Peyer's patch (tissue), 4 donors: ENCODE measurements at regions not wholly inside any gene's neighbourhood (a gene's known extent, or its start where the extent isn't known, plus 50 kb on each side); places are given as distances from the start of the nearest gene placed in this dataset.

Experiments
- DNase-seq, 3 donors: peaks; one replicate each; pipeline ENCODE4 v3.0.0-alpha.2; 2017 to 2019
- H3K27ac ChIP-seq, 4 donors: fragments of 200-600 bp; sonication (generic); one replicate each; pipeline ENCODE4 v1.5.1; 2016 to 2019
- H3K27me3 ChIP-seq, 2 donors: fragments of 200-600 bp; sonication (generic); one replicate each; pipeline ENCODE4 v1.5.1; 2019
- H3K36me3 ChIP-seq, 3 donors: fragments of 200-600 bp; sonication (generic); one replicate each; pipeline ENCODE4 v1.5.1; 2016 to 2019
- H3K4me1 ChIP-seq, 4 donors: fragments of 200-600 bp; sonication (generic); one replicate each; pipeline ENCODE4 v1.5.1; 2016 to 2019
- H3K4me3 ChIP-seq, 4 donors: fragments of 200-600 bp; sonication (generic); 1 replicate in 3 of 4; 2 replicates in 1 of 4; pipeline ENCODE4 v1.5.1; 2016 to 2019; ENCODE audit warnings: mild to moderate bottlenecking in 1 of 4
- H3K9me3 ChIP-seq, 4 donors: fragments of 200-600 bp; sonication (generic); one replicate each; pipeline ENCODE4 v1.5.1; 2016 to 2019; ENCODE audit warnings: mild to moderate bottlenecking in 1 of 4
- CTCF ChIP-seq, 6 experiments: fragments of 450-650 bp in 4 of 6; fragments of 200-600 bp in 2 of 6; sonication (generic) in 1 of 6; IDR thresholded peaks; one replicate each; pipeline ENCODE4 v1.5.1; 2017 to 2019; ENCODE audit warnings: antibody characterized with exemption in 6 of 6, mild to moderate bottlenecking in 3 of 6, moderate library complexity in 1 of 6
- POLR2A ChIP-seq, 2 donors: fragments of 450-650 bp; IDR thresholded peaks; one replicate each; pipeline ENCODE4 v1.5.1; 2017; ENCODE audit warnings: antibody characterized with exemption in 2 of 2, mild to moderate bottlenecking in 2 of 2, moderate library complexity in 2 of 2

GRCh38 chr2:4909346-4910009 is 782.7 kb upstream of the SOX11 start:
- H3K9me3 ChIP-seq = no peaks in the 10 kb centered on the region
- no peak overlapping the region for H3K27ac ChIP-seq
- no peaks in the 10 kb centered on the region for H3K27me3 ChIP-seq
- no peaks in the 10 kb centered on the region for H3K36me3 ChIP-seq
- H3K4me3 ChIP-seq = no peak overlapping the region
- no peaks in the 10 kb centered on the region for H3K4me1 ChIP-seq
- TF ChIP-seq POLR2A (IDR thresholded peaks at IDR 0.05) (no peak), CTCF (IDR thresholded peaks at IDR 0.05) (no peak)
- DNase-seq = no peak

GRCh38 chr2:4914036-4914435 is 778.1 kb upstream of the SOX11 start:
- Histone ChIP-seq H3K36me3 (no peaks in the 10 kb centered on the region), H3K9me3 (no peaks in the 10 kb centered on the region), H3K4me1 (no peaks in the 10 kb centered on the region), H3K27ac (no peak overlapping the region), H3K4me3 (no peak overlapping the region), H3K27me3 (no peaks in the 10 kb centered on the region)
- no peak for TF ChIP-seq CTCF (IDR thresholded peaks at IDR 0.05)
- no peak for TF ChIP-seq POLR2A (IDR thresholded peaks at IDR 0.05)
- DNase-seq = no peak

GRCh38 chr2:4914551-4914950 is 777.6 kb upstream of the SOX11 start:
- TF ChIP-seq CTCF (IDR thresholded peaks at IDR 0.05) = no peak
- TF ChIP-seq POLR2A (IDR thresholded peaks at IDR 0.05) = no peak
- no peaks in the 10 kb centered on the region for H3K4me1 ChIP-seq
- no peak for DNase-seq
- no peaks in the 10 kb centered on the region for H3K9me3 ChIP-seq
- H3K27me3 ChIP-seq = no peaks in the 10 kb centered on the region
- H3K36me3 ChIP-seq = no peaks in the 10 kb centered on the region
- H3K27ac ChIP-seq = no peak overlapping the region
- no peak overlapping the region for H3K4me3 ChIP-seq

GRCh38 chr2:4915357-4915756 is 776.8 kb upstream of the SOX11 start:
- H3K4me3 ChIP-seq = no peak overlapping the region
- H3K9me3 ChIP-seq = no peaks in the 10 kb centered on the region
- no peaks in the 10 kb centered on the region for H3K4me1 ChIP-seq
- TF ChIP-seq POLR2A (IDR thresholded peaks at IDR 0.05) = no peak
- TF ChIP-seq CTCF (IDR thresholded peaks at IDR 0.05) = no peak
- no peak for DNase-seq
- H3K27me3 ChIP-seq = no peaks in the 10 kb centered on the region
- H3K36me3 ChIP-seq = no peaks in the 10 kb centered on the region
- no peak overlapping the region for H3K27ac ChIP-seq

- no peaks in the 10 kb centered on the region for H3K27me3 ChIP-seq
- no peak for DNase-seq
- no peak for TF ChIP-seq POLR2A (IDR thresholded peaks at IDR 0.05)
- no peak for TF ChIP-seq CTCF (IDR thresholded peaks at IDR 0.05)
- H3K4me3 ChIP-seq = no peak overlapping the region
- no peaks in the 10 kb centered on the region for H3K9me3 ChIP-seq
- no peak overlapping the region for H3K27ac ChIP-seq
- H3K4me1 ChIP-seq = no peaks in the 10 kb centered on the region
- no peaks in the 10 kb centered on the region for H3K36me3 ChIP-seq
Measured at GRCh38 chr2:4916094-4916493, 776.1 kb upstream of the SOX11 start.

- Histone ChIP-seq H3K4me3 (no peak overlapping the region), H3K27me3 (no peaks in the 10 kb centered on the region), H3K27ac (no peak overlapping the region), H3K36me3 (no peaks in the 10 kb centered on the region), H3K4me1 (no peaks in the 10 kb centered on the region), H3K9me3 (no peaks in the 10 kb centered on the region)
- TF ChIP-seq POLR2A (IDR thresholded peaks at IDR 0.05) = no peak
- no peak for TF ChIP-seq CTCF (IDR thresholded peaks at IDR 0.05)
- DNase-seq = no peak
Measured at GRCh38 chr2:4930704-4931103, 761.5 kb upstream of the SOX11 start.
